ENCODE measurements at regions not wholly inside any gene's neighbourhood (a gene's known extent, or its start where the extent isn't known, plus 50 kb on each side); places are given as distances from the start of the nearest gene placed in this dataset.
"Not testable (repeated sequence)": the region's sequence is repeated elsewhere in the genome, so short reads cannot be mapped to it uniquely, and the experiment has no call there.

DNA sequence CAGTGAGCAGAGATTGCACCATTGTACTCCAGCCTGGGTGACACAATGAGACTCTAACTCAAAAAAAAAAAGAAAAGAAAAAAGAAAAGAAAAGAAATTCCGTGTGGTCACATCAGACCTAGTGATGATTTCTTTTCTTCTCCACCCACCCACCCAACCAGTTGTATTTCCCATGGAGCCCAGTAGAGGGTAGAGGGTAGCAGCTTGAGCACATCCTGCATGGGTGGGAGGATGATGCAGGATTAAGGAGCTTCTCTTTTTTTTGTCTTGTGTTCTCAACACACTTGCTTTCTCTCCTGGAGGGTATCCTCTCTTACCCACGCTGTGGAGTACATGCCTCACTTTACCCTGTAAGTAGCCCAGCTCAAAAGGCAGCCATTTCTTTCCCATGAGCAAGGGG lies 118.6 kb upstream of the CARD11 start:
- Histone ChIP-seq H3K9me3 (no peaks in the 10 kb centered on the region), H3K4me1 (no peaks in the 10 kb centered on the region), H3K27me3 (no peaks in the 10 kb centered on the region), H3K4me3 (no peak overlapping the region), H3K36me3 (ENCODE audit: low read depth, missing control alignments) (no peaks in the 10 kb centered on the region), H3K27ac (no peak overlapping the region)
- 85 to 91% methylated on average over 2 of the region's 2 CpGs for WGBS, 2 donors
- intact Hi-C loops (cut with DNase I; ENCODE audit: low total_unique reads): no loop called here
- TF ChIP-seq POLR2A (IDR thresholded peaks at IDR 0.05): no peak
- TF ChIP-seq, protein P1, sequence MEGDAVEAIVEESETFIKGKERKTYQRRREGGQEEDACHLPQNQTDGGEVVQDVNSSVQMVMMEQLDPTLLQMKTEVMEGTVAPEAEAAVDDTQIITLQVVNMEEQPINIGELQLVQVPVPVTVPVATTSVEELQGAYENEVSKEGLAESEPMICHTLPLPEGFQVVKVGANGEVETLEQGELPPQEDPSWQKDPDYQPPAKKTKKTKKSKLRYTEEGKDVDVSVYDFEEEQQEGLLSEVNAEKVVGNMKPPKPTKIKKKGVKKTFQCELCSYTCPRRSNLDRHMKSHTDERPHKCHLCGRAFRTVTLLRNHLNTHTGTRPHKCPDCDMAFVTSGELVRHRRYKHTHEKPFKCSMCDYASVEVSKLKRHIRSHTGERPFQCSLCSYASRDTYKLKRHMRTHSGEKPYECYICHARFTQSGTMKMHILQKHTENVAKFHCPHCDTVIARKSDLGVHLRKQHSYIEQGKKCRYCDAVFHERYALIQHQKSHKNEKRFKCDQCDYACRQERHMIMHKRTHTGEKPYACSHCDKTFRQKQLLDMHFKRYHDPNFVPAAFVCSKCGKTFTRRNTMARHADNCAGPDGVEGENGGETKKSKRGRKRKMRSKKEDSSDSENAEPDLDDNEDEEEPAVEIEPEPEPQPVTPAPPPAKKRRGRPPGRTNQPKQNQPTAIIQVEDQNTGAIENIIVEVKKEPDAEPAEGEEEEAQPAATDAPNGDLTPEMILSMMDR (IDR thresholded peaks at IDR 0.05): no peak
- DNase-seq: no peak

DNA sequence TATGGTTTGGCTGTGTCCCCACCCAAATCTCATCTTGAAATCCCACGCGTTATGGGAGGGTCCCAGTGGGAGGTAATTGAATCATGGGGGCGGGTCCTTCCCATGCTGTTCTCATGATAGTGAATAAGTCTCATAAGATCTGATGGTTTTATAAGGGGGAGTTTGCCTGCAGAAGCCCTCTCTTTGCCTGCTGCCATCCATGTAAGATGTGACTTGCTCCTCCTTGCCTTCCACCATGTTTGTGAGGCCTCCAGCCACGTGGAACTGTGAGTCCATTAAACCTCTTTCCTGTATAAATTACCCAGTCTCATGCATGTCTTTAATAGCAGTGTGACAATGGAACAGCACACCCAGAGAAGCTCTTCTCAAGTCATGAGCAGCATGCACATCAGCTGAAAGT lies 119.1 kb upstream of the CARD11 start:
- H3K9me3 ChIP-seq; H3K27ac ChIP-seq; H3K4me3 ChIP-seq; H3K27me3 ChIP-seq; intact Hi-C loops (cut with DNase I; ENCODE audit: low total_unique reads); DNase-seq; H3K36me3 ChIP-seq (ENCODE audit: low read depth, missing control alignments); H3K4me1 ChIP-seq: not testable (repeated sequence)
- 78 to 96% methylated on average over 4 of the region's 4 CpGs for WGBS, 2 donors

DNA sequence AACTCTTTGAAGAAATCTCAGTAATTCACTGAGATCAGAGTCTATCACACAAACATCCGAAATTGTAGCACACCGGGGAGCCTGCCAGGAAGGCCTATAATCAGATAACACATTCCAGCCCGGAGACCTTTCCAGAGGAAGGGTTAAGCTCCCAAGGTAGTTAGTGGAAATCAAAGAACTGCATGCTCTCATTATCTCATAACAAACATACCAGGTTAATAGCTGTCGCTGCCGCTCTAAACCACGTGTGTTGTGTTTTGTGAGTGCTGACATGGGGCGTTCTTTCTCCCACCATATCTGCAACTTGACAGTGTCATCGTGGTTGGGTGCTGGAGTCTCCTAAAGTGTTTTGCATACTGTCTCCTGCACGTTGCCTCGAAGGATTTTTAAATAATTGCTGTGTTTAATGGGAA lies 120.7 kb upstream of the CARD11 start:
- Histone ChIP-seq H3K27ac (no peak overlapping the region), H3K4me1 (no peaks in the 10 kb centered on the region), H3K9me3 (no peaks in the 10 kb centered on the region), H3K27me3 (no peaks in the 10 kb centered on the region), H3K36me3 (ENCODE audit: low read depth, missing control alignments) (no peaks in the 10 kb centered on the region), H3K4me3 (no peak overlapping the region)
- no peak for DNase-seq
- 42 to 66% methylated on average over 10 of the region's 10 CpGs for WGBS, 2 donors
- TF ChIP-seq, protein P1 (IDR thresholded peaks at IDR 0.05): no peak
- TF ChIP-seq POLR2A (IDR thresholded peaks at IDR 0.05): no peak
- intact Hi-C loops (cut with DNase I; ENCODE audit: low total_unique reads): no loop called here

DNA sequence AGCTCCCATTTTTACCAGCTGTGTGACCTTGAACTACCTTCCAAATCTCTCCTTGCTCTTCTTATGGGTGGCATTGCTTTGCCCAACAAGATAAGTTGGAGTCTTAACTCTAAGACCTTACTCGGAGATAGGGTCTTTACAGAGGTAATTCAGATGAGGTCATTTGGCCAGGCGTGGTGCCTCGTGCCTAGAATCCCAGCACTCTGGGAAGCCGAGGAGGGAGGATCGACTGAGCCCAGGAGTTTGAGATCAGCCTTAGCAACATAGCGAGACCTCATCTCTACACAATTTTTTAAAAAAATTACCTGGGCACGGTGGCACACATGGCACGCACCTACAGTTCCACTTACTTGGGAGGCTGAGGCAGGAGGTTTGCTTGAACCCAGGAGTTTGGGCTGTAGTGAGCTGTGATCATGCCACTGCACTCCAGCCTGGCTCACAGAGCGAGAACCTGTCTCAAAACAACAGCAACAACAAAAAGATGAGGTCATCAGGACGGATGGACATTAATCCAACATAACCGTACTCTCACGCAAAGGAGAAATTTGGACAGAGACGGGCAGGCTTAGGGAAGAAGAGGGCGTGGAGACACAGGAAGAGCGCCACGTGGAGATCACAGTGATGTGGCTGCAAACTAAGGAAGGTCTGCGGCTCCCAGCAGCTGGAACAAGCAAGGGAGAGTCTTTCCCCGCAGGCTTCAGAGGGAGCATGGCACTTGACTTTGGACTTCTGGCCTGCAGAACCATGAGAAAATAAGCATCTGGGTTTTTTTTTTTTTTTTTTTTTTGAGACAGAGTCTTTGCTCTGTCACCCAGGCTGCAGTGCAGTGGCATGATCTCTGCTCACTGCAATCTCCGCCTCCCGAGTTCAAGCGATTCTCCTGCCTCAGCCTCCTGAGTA lies 122.3 kb upstream of the CARD11 start:
- intact Hi-C loops (cut with DNase I; ENCODE audit: low total_unique reads): no loop called here
- Histone ChIP-seq H3K27me3 (no peaks in the 10 kb centered on the region), H3K4me3 (no peak overlapping the region), H3K4me1 (no peaks in the 10 kb centered on the region), H3K9me3 (no peaks in the 10 kb centered on the region), H3K36me3 (ENCODE audit: low read depth, missing control alignments) (no peaks in the 10 kb centered on the region), H3K27ac (no peak overlapping the region)
- TF ChIP-seq, protein P1 (IDR thresholded peaks at IDR 0.05): no peak
- no peak for TF ChIP-seq POLR2A (IDR thresholded peaks at IDR 0.05)
- DNase-seq: no peak
- 82 to 83% methylated on average over 21 of the region's 21 CpGs for WGBS, 2 donors

DNA sequence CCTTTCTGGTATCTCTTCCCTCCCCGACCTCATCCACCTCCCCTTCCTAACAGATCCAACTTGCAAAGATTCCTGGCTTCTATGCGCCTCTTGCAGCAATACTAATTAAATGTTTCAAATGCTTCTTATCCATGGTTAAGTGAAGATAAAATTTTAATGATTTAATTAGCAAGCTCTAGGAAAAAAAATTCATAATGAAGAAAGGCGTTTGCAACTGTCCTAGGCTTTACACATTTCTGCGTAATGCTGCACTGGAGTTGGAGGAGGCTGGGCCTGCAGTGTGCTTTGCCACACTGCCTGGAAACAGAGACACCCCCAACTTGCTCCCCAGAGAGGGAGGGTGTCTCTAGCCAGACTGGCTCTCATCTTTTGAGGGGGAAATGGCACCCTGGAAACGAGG lies 123.9 kb upstream of the CARD11 start:
- H3K27me3 ChIP-seq: no peaks in the 10 kb centered on the region
- no peaks in the 10 kb centered on the region for H3K4me1 ChIP-seq
- intact Hi-C loops (cut with DNase I; ENCODE audit: low total_unique reads): no loop called here
- no peak overlapping the region for H3K4me3 ChIP-seq
- no peaks in the 10 kb centered on the region for H3K36me3 ChIP-seq (ENCODE audit: low read depth, missing control alignments)
- H3K27ac ChIP-seq: no peak overlapping the region
- DNase-seq: no peak
- 84 to 85% methylated on average over 5 of the region's 5 CpGs for WGBS, 2 donors
- no peaks in the 10 kb centered on the region for H3K9me3 ChIP-seq
- TF ChIP-seq, protein P1 (IDR thresholded peaks at IDR 0.05): no peak
- no peak for TF ChIP-seq POLR2A (IDR thresholded peaks at IDR 0.05)
